OCI-LY1 (cell line): ENCODE measurements at regions not wholly inside any gene's neighbourhood (a gene's known extent, or its start where the extent isn't known, plus 50 kb on each side); places are given as distances from the start of the nearest gene placed in this dataset.
"Not testable (repeated sequence)": the region's sequence is repeated elsewhere in the genome, so short reads cannot be mapped to it uniquely, and the experiment has no call there.

Source experiments
- H2AFZ ChIP-seq: fragments of 200-600 bp; sonication (generic), shearing (Covaris generic); 2 replicates; pipeline ENCODE4 v1.6.0; 2014; ENCODE audit warnings: antibody characterized with exemption, mild to moderate bottlenecking, low read length
- H3F3A ChIP-seq: fragments of 200-600 bp; sonication (generic), shearing (Covaris generic); 2 replicates; pipeline ENCODE4 v1.6.0; 2014; ENCODE audit warnings: mild to moderate bottlenecking, antibody characterized with exemption, low read length, moderate library complexity; ENCODE audit not compliant: insufficient read depth
- H3K27ac ChIP-seq: fragments of 200-600 bp; sonication (generic); 2 replicates; pipeline ENCODE4 v1.5.1; 2014; ENCODE audit warnings: low read length, mixed run types, mild to moderate bottlenecking, low read depth; ENCODE audit not compliant: poor library complexity, severe bottlenecking
- H3K27me3 ChIP-seq: fragments of 200-600 bp; sonication (generic); 2 replicates; pipeline ENCODE4 v1.6.0; 2014; ENCODE audit warnings: antibody characterized with exemption, mild to moderate bottlenecking, low read length, moderate library complexity; ENCODE audit not compliant: insufficient read depth
- H3K36me3 ChIP-seq: fragments of 200-600 bp; sonication (generic); 2 replicates; pipeline ENCODE4 v1.6.1; 2014; ENCODE audit warnings: mild to moderate bottlenecking, antibody characterized with exemption, low read length, moderate library complexity, mixed read lengths; ENCODE audit not compliant: insufficient read depth
- H3K4me1 ChIP-seq: fragments of 200-600 bp; sonication (generic); 2 replicates; pipeline ENCODE4 v1.5.1; 2014; ENCODE audit warnings: mild to moderate bottlenecking, low read length, moderate library complexity; ENCODE audit not compliant: insufficient read depth, severe bottlenecking
- H3K4me2 ChIP-seq: fragments of 200-600 bp; sonication (generic), shearing (Covaris generic); 2 replicates; pipeline ENCODE4 v1.6.1; 2014; ENCODE audit warnings: low read length
- H3K4me3 ChIP-seq: fragments of 200-600 bp; sonication (generic); 2 replicates; pipeline ENCODE4 v1.5.1; 2014; ENCODE audit warnings: low read length, low read depth, mild to moderate bottlenecking, mixed read lengths; ENCODE audit not compliant: poor library complexity, severe bottlenecking
- H3K79me2 ChIP-seq: fragments of 200-600 bp; shearing (Covaris generic); 2 replicates; pipeline ENCODE4 v1.6.1; 2016; ENCODE audit warnings: mixed run types, low read length, mixed read lengths; ENCODE audit not compliant: insufficient read depth
- H3K9ac ChIP-seq: fragments of 200-600 bp; sonication (generic), shearing (Covaris generic); 2 replicates; pipeline ENCODE4 v1.6.1; 2014; ENCODE audit warnings: mild to moderate bottlenecking, low read length, mixed read lengths
- H3K9me2 ChIP-seq: fragments of 200-600 bp; sonication (generic), shearing (Covaris generic); 2 replicates; pipeline ENCODE4 v1.6.1; 2014; ENCODE audit warnings: low read depth, mild to moderate bottlenecking, low read length, mixed read lengths
- H3K9me3 ChIP-seq: fragments of 200-600 bp; shearing (Covaris generic); 2 replicates; pipeline ENCODE4 v1.6.1; 2014; ENCODE audit warnings: low read length, mixed read lengths
- H4K20me1 ChIP-seq: fragments of 200-600 bp; sonication (generic), shearing (Covaris generic); 2 replicates; pipeline ENCODE4 v1.6.0; 2016; ENCODE audit warnings: mild to moderate bottlenecking, low read length; ENCODE audit not compliant: insufficient read depth
- CTCF ChIP-seq: fragments of 200-600 bp; sonication (generic), shearing (Covaris generic); IDR thresholded peaks from 2 replicates; pipeline ENCODE4 v1.5.1; 2017; ENCODE audit warnings: mild to moderate bottlenecking, antibody characterized with exemption, low read length, moderate library complexity, mixed read lengths
- EZH2 ChIP-seq: fragments of 200-600 bp; sonication (generic), shearing (Covaris generic); IDR thresholded peaks from 2 replicates; pipeline ENCODE4 v1.8.0; 2017; ENCODE audit warnings: borderline replicate concordance, mixed run types, mild to moderate bottlenecking, antibody characterized with exemption, low read length, moderate library complexity, mixed read lengths

- no peaks in the 10 kb centered on the region for H3K27me3 ChIP-seq
- H3K9me3 ChIP-seq, result no peaks in the 10 kb centered on the region
- no peaks in the 10 kb centered on the region for H3K36me3 ChIP-seq
- no peak overlapping the region for H3K9ac ChIP-seq
- H3K79me2 ChIP-seq, result no peaks in the 10 kb centered on the region
- no peaks in the 10 kb centered on the region for H4K20me1 ChIP-seq
- TF ChIP-seq CTCF (no peak), EZH2 (no peak)
- H3K27ac ChIP-seq, result no peak overlapping the region
- H3K4me3 ChIP-seq, result no peak overlapping the region
- no peaks in the 10 kb centered on the region for H3K4me1 ChIP-seq
- H3K4me2 ChIP-seq, result no peak overlapping the region
- H2AFZ ChIP-seq, result no peak overlapping the region
- H3K9me2 ChIP-seq, result no peaks in the 10 kb centered on the region
- H3F3A ChIP-seq, result no peaks in the 10 kb centered on the region
Observed at GRCh38 chr7:29649876-29650275, 86.2 kb downstream of the PRR15 start.

GRCh38 chr7:29651477-29651876 lies 87.8 kb downstream of the PRR15 start:
- Histone ChIP-seq H3K79me2 (no peaks in the 10 kb centered on the region), H3K4me3 (no peak overlapping the region), H3F3A (no peaks in the 10 kb centered on the region), H3K4me1 (no peaks in the 10 kb centered on the region), H3K9me3 (no peaks in the 10 kb centered on the region), H3K27ac (no peak overlapping the region), H3K9ac (no peak overlapping the region), H3K9me2 (no peaks in the 10 kb centered on the region), H2AFZ (no peak overlapping the region), H4K20me1 (no peaks in the 10 kb centered on the region), H3K27me3 (no peaks in the 10 kb centered on the region), H3K36me3 (no peaks in the 10 kb centered on the region), H3K4me2 (no peak overlapping the region)
- TF ChIP-seq EZH2 (no peak), CTCF (no peak)

- Histone ChIP-seq H3K27ac (no peak overlapping the region), H3K9me2 (no peaks in the 10 kb centered on the region), H3K79me2 (no peaks in the 10 kb centered on the region), H3K9ac (no peak overlapping the region), H4K20me1 (no peaks in the 10 kb centered on the region), H3K9me3 (no peaks in the 10 kb centered on the region), H3F3A (no peaks in the 10 kb centered on the region), H2AFZ (no peak overlapping the region), H3K4me3 (no peak overlapping the region), H3K4me1 (no peaks in the 10 kb centered on the region), H3K36me3 (no peaks in the 10 kb centered on the region), H3K27me3 (no peaks in the 10 kb centered on the region), H3K4me2 (no peak overlapping the region)
- TF ChIP-seq CTCF, result no peak
- TF ChIP-seq EZH2, result no peak
Observed at GRCh38 chr7:29652556-29652955, 88.9 kb downstream of the PRR15 start.

GRCh38 chr7:29654340-29654739 lies 90.7 kb downstream of the PRR15 start:
- H3F3A ChIP-seq, H3K4me1 ChIP-seq, H3K4me2 ChIP-seq, H2AFZ ChIP-seq, H3K9me3 ChIP-seq, H3K9me2 ChIP-seq, H3K9ac ChIP-seq, H3K27me3 ChIP-seq, H3K27ac ChIP-seq, H3K79me2 ChIP-seq, H3K4me3 ChIP-seq, H3K36me3 ChIP-seq, H4K20me1 ChIP-seq: not testable (repeated sequence)
